ENCODE measurements at regions not wholly inside any gene's neighbourhood (a gene's known extent, or its start where the extent isn't known, plus 50 kb on each side); places are given as distances from the start of the nearest gene placed in this dataset.

- TF ChIP-seq CTCF (IDR thresholded peaks at IDR 0.05), result no peak
- TF ChIP-seq POLR2A (IDR thresholded peaks at IDR 0.05), result no peak
These were observed 225.5 kb upstream of the POU2AF2 start for GRCh38 chr11:111019871-111020670.
